GM19463 (cell line): ENCODE measurements at regions not wholly inside any gene's neighbourhood (a gene's known extent, or its start where the extent isn't known, plus 50 kb on each side); places are given as distances from the start of the nearest gene placed in this dataset.
"Not testable (repeated sequence)": the region's sequence is repeated elsewhere in the genome, so short reads cannot be mapped to it uniquely, and the experiment has no call there.

Experiments used
- ATAC-seq: cut with Tn5 transposase; IDR thresholded peaks from one replicate; pipeline ENCODE4 v1.9.1; 2021; ENCODE audit warnings: mild to moderate bottlenecking, moderate library complexity; ENCODE audit not compliant: unreplicated experiment

GRCh38 chr15:96123630-96124187 is 206.8 kb upstream of the NR2F2 start:
- no peak for ATAC-seq

- ATAC-seq: no peak
These were observed 206.1 kb upstream of the NR2F2 start for GRCh38 chr15:96124436-96124835.

- no peak for ATAC-seq
These were observed 204.6 kb upstream of the NR2F2 start for GRCh38 chr15:96125721-96126415.

GRCh38 chr15:96126859-96127258 is 203.6 kb upstream of the NR2F2 start:
- no peak for ATAC-seq

- ATAC-seq: no peak
These were observed 199.8 kb upstream of the NR2F2 start for GRCh38 chr15:96130734-96131133.

GRCh38 chr15:96132126-96132525 is 198.4 kb upstream of the NR2F2 start:
- ATAC-seq: no peak

- no peak for ATAC-seq
These were observed 195.1 kb upstream of the NR2F2 start for GRCh38 chr15:96135166-96136093.

- ATAC-seq: no peak
These were observed 191.5 kb upstream of the NR2F2 start for GRCh38 chr15:96138985-96139384.

- ATAC-seq: no peak
These were observed 188.0 kb upstream of the NR2F2 start for GRCh38 chr15:96142498-96142897.

- no peak for ATAC-seq
These were observed 185.8 kb upstream of the NR2F2 start for GRCh38 chr15:96144734-96145133.

GRCh38 chr15:96146726-96147125 is 183.8 kb upstream of the NR2F2 start:
- ATAC-seq: no peak

- no peak for ATAC-seq
These were observed 183.2 kb upstream of the NR2F2 start for GRCh38 chr15:96147267-96147666.

- no peak for ATAC-seq
These were observed 180.2 kb upstream of the NR2F2 start for GRCh38 chr15:96150254-96150653.

- not testable (repeated sequence) for ATAC-seq
These were observed 178.8 kb upstream of the NR2F2 start for GRCh38 chr15:96151749-96152148.

- no peak for ATAC-seq
These were observed 176.6 kb upstream of the NR2F2 start for GRCh38 chr15:96153929-96154328.

GRCh38 chr15:96158938-96159337 is 171.6 kb upstream of the NR2F2 start:
- no peak for ATAC-seq

GRCh38 chr15:96160269-96160668 is 170.2 kb upstream of the NR2F2 start:
- ATAC-seq: no peak

GRCh38 chr15:96160800-96161199 is 169.7 kb upstream of the NR2F2 start:
- no peak for ATAC-seq

GRCh38 chr15:96162322-96162721 is 168.2 kb upstream of the NR2F2 start:
- ATAC-seq: no peak

- ATAC-seq: no peak
These were observed 165.4 kb upstream of the NR2F2 start for GRCh38 chr15:96165081-96165480.

- ATAC-seq: no peak
These were observed 164.7 kb upstream of the NR2F2 start for GRCh38 chr15:96165775-96166174.
